ENCODE measurements at regions not wholly inside any gene's neighbourhood (a gene's known extent, or its start where the extent isn't known, plus 50 kb on each side); places are given as distances from the start of the nearest gene placed in this dataset.

- Histone ChIP-seq H3K9me3 (ENCODE audit: control insufficient read depth in 4 of 4, low read length in 3 of 4) (peaks cover 0 to 3% (median under 1%) of the 10 kb centered on the region in 4 donors), H3K4me3 (ENCODE audit: low read depth in 1 of 3, low read length in 3 of 3) (no peak overlapping the region), H3K36me3 (ENCODE audit: control insufficient read depth in 4 of 4, insufficient read depth in 3 of 4, low read depth in 1 of 4, low read length in 3 of 4) (no peaks in the 10 kb centered on the region), H3K4me1 (ENCODE audit: control insufficient read depth in 4 of 4, insufficient read depth in 4 of 4, low read length in 3 of 4) (no peaks in the 10 kb centered on the region), H3K9ac (ENCODE audit: low read depth in 1 of 2, low read length in 2 of 2) (no peak overlapping the region), H3K27me3 (ENCODE audit: control insufficient read depth in 4 of 4, insufficient read depth in 4 of 4, low read length in 3 of 4) (no peaks in the 10 kb centered on the region), H3K27ac (ENCODE audit: low read depth in 1 of 2, low read length in 2 of 2) (no peak overlapping the region)
- DNase-seq (ENCODE audit: low spot score) = no peak
- WGBS = 66% methylated on average over 3 of the region's 3 CpGs
- TF ChIP-seq FOXA1 (IDR thresholded peaks at IDR 0.05) (no peak), HNF4G (IDR thresholded peaks at IDR 0.05) (no peak), FOXA2 (IDR thresholded peaks at IDR 0.05) (no peak), RXRA (IDR thresholded peaks at IDR 0.05) (no peak), NR2F2 (IDR thresholded peaks at IDR 0.05) (no peak), REST (IDR thresholded peaks at IDR 0.05) (no peak), RAD21 (IDR thresholded peaks at IDR 0.05) (no peak)
- TF ChIP-seq, protein P1, sequence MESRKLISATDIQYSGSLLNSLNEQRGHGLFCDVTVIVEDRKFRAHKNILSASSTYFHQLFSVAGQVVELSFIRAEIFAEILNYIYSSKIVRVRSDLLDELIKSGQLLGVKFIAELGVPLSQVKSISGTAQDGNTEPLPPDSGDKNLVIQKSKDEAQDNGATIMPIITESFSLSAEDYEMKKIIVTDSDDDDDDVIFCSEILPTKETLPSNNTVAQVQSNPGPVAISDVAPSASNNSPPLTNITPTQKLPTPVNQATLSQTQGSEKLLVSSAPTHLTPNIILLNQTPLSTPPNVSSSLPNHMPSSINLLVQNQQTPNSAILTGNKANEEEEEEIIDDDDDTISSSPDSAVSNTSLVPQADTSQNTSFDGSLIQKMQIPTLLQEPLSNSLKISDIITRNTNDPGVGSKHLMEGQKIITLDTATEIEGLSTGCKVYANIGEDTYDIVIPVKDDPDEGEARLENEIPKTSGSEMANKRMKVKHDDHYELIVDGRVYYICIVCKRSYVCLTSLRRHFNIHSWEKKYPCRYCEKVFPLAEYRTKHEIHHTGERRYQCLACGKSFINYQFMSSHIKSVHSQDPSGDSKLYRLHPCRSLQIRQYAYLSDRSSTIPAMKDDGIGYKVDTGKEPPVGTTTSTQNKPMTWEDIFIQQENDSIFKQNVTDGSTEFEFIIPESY (IDR thresholded peaks at IDR 0.05) = no peak
- TF ChIP-seq, protein P2, sequence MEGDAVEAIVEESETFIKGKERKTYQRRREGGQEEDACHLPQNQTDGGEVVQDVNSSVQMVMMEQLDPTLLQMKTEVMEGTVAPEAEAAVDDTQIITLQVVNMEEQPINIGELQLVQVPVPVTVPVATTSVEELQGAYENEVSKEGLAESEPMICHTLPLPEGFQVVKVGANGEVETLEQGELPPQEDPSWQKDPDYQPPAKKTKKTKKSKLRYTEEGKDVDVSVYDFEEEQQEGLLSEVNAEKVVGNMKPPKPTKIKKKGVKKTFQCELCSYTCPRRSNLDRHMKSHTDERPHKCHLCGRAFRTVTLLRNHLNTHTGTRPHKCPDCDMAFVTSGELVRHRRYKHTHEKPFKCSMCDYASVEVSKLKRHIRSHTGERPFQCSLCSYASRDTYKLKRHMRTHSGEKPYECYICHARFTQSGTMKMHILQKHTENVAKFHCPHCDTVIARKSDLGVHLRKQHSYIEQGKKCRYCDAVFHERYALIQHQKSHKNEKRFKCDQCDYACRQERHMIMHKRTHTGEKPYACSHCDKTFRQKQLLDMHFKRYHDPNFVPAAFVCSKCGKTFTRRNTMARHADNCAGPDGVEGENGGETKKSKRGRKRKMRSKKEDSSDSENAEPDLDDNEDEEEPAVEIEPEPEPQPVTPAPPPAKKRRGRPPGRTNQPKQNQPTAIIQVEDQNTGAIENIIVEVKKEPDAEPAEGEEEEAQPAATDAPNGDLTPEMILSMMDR (IDR thresholded peaks at IDR 0.05; ENCODE audit: low read depth, low read length, missing input control) = no peak
These were observed 145.1 kb downstream of the SEMA6D start for GRCh38 chr15:47862402-47862801.

GRCh38 chr15:47866446-47866845 is 149.1 kb downstream of the SEMA6D start:
- Histone ChIP-seq H3K9me3 (ENCODE audit: control insufficient read depth in 4 of 4, low read length in 3 of 4) (peaks cover 0 to 3% (median under 1%) of the 10 kb centered on the region in 4 donors), H3K9ac (ENCODE audit: low read depth in 1 of 2, low read length in 2 of 2) (no peak overlapping the region), H3K27ac (ENCODE audit: low read depth in 1 of 2, low read length in 2 of 2) (no peak overlapping the region), H3K36me3 (ENCODE audit: control insufficient read depth in 4 of 4, insufficient read depth in 3 of 4, low read depth in 1 of 4, low read length in 3 of 4) (no peaks in the 10 kb centered on the region), H3K4me1 (ENCODE audit: control insufficient read depth in 4 of 4, insufficient read depth in 4 of 4, low read length in 3 of 4) (no peaks in the 10 kb centered on the region), H3K4me3 (ENCODE audit: low read depth in 1 of 3, low read length in 3 of 3) (no peak overlapping the region), H3K27me3 (ENCODE audit: control insufficient read depth in 4 of 4, insufficient read depth in 4 of 4, low read length in 3 of 4) (no peaks in the 10 kb centered on the region)
- 86% methylated on average over 1 of the region's 1 CpG for WGBS
- DNase-seq (ENCODE audit: low spot score) = no peak
- TF ChIP-seq REST (IDR thresholded peaks at IDR 0.05) (no peak), GABPA (IDR thresholded peaks at IDR 0.05 in 1 of 2, conservative IDR thresholded peaks at IDR 0.05 in 1 of 2) (no peak), JUND (IDR thresholded peaks at IDR 0.05) (no peak), HNF4G (IDR thresholded peaks at IDR 0.05) (no peak), MAX (IDR thresholded peaks at IDR 0.05) (no peak), SP1 (IDR thresholded peaks at IDR 0.05) (no peak), FOXA2 (IDR thresholded peaks at IDR 0.05) (no peak), TAF1 (conservative IDR thresholded peaks at IDR 0.05) (no peak), FOXA1 (IDR thresholded peaks at IDR 0.05) (no peak), RAD21 (IDR thresholded peaks at IDR 0.05) (no peak)
- TF ChIP-seq, protein P3, sequence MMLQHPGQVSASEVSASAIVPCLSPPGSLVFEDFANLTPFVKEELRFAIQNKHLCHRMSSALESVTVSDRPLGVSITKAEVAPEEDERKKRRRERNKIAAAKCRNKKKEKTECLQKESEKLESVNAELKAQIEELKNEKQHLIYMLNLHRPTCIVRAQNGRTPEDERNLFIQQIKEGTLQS (IDR thresholded peaks at IDR 0.05) = no peak
- TF ChIP-seq, protein P2 (IDR thresholded peaks at IDR 0.05; ENCODE audit: low read depth, low read length, missing input control) = no peak
- TF ChIP-seq, protein P1 (IDR thresholded peaks at IDR 0.05) = no peak

All from liver (tissue), 8 donors.